H1 (cell line): ENCODE measurements at regions not wholly inside any gene's neighbourhood (a gene's known extent, or its start where the extent isn't known, plus 50 kb on each side); places are given as distances from the start of the nearest gene placed in this dataset.

Experiments
- CTCF ChIA-PET: fragments of 300-600 bp; sonication (Branson Sonifier 250); formaldehyde crosslinking; loops from one replicate; lab custom pipeline; 2021; ENCODE audit not compliant: partially characterized antibody; lab: Charles Lee
- POLR2A ChIA-PET: fragments of 300-600 bp; sonication (Branson Sonifier 250); formaldehyde crosslinking; loops from one replicate; lab custom pipeline; 2021; ENCODE audit warnings: inconsistent platforms; ENCODE audit not compliant: partially characterized antibody; lab: Charles Lee
- DNase-seq, 2 experiments: peaks; one replicate each; pipeline versions ENCODE4 v3.0.0 to v3.0.0-alpha.2; 2010 to 2022; ENCODE audit warnings: low spot score in 2 of 2, low read depth in 1 of 2, mixed read lengths in 1 of 2
- FAIRE-seq: peaks from 2 replicates; lab custom pipeline; 2011; peaks lifted over from hg19 to GRCh38; lab: Jason Lieb, UNC
- H2AFZ ChIP-seq: 2 replicates; pipeline ENCODE4 v1.8.1; 2012; ENCODE audit warnings: low read length, inconsistent platforms
- H2AK5ac ChIP-seq: 2 replicates; pipeline ENCODE4 v1.6.1; 2013; ENCODE audit warnings: low read depth, low read length
- H2BK120ac ChIP-seq: replicated peaks from 2 replicates; pipeline ENCODE3; 2013; ENCODE audit warnings: low read depth, low read length, inconsistent platforms
- H2BK12ac ChIP-seq: 2 replicates; pipeline ENCODE4 v1.6.1; 2013; ENCODE audit warnings: low read depth, low read length
- H2BK15ac ChIP-seq: 2 replicates; pipeline ENCODE4 v1.6.1; 2013; ENCODE audit warnings: low read length
- H2BK20ac ChIP-seq: 2 replicates; pipeline ENCODE4 v1.6.1; 2013; ENCODE audit warnings: low read length
- H2BK5ac ChIP-seq: 2 replicates; pipeline ENCODE4 v1.6.1; 2013; ENCODE audit warnings: low read depth, low read length
- H3K14ac ChIP-seq: 2 replicates; pipeline ENCODE4 v1.6.1; 2013; ENCODE audit warnings: inconsistent platforms; ENCODE audit not compliant: insufficient read length
- H3K18ac ChIP-seq: 2 replicates; pipeline ENCODE4 v1.6.1; 2013; ENCODE audit warnings: low read length; ENCODE audit errors: extremely low read depth
- H3K23ac ChIP-seq: 2 replicates; pipeline ENCODE4 v1.6.1; 2013; ENCODE audit warnings: inconsistent platforms; ENCODE audit not compliant: insufficient read length
- H3K23me2 ChIP-seq: 2 replicates; pipeline ENCODE4 v1.6.1; 2013; ENCODE audit warnings: low read depth, low read length
- H3K27ac ChIP-seq: 2 replicates; pipeline ENCODE4 v1.6.1; 2011; ENCODE audit warnings: low read depth, low read length, inconsistent platforms
- H3K27me3 ChIP-seq, 4 experiments: replicated peaks in 1 of 4; 1 replicate in 1 of 4; 2 replicates in 3 of 4; pipeline versions ENCODE4 v1.6.1 to v1.8.1; 2011 to 2013; ENCODE audit warnings: low read length in 3 of 4, mild to moderate bottlenecking in 3 of 4, inconsistent platforms in 2 of 4, mixed read lengths in 2 of 4, moderate library complexity in 1 of 4; ENCODE audit not compliant: control insufficient read depth in 3 of 4, insufficient read depth in 3 of 4; ENCODE audit errors: extremely low read depth in 1 of 4
- H3K36me3 ChIP-seq, 4 experiments: 2 replicates each; pipeline versions ENCODE4 v1.6.1 to v1.8.1; 2011 to 2013; ENCODE audit warnings: mild to moderate bottlenecking in 4 of 4, low read length in 3 of 4, moderate library complexity in 2 of 4, control low read depth in 1 of 4, inconsistent platforms in 1 of 4; ENCODE audit not compliant: insufficient read depth in 4 of 4, control insufficient read depth in 2 of 4
- H3K4ac ChIP-seq: replicated peaks from 2 replicates; pipeline ENCODE3; 2013; ENCODE audit warnings: low read length, low read depth, mixed read lengths, inconsistent platforms; ENCODE audit not compliant: insufficient read length
- H3K4me1 ChIP-seq, 4 experiments: replicated peaks in 1 of 4; 1 replicate in 1 of 4; 2 replicates in 3 of 4; pipeline versions ENCODE4 v1.6.1 to v1.8.1; 2011 to 2013; ENCODE audit warnings: low read length in 3 of 4, inconsistent platforms in 2 of 4, mixed read lengths in 1 of 4; ENCODE audit not compliant: insufficient read depth in 4 of 4, control insufficient read depth in 3 of 4
- H3K4me2 ChIP-seq, 2 experiments: 2 replicates each; pipeline versions ENCODE4 v1.6.1 to v1.8.1; 2011 to 2013; ENCODE audit warnings: low read depth in 2 of 2, low read length in 2 of 2, control low read depth in 1 of 2, inconsistent platforms in 1 of 2, mild to moderate bottlenecking in 1 of 2; ENCODE audit not compliant: insufficient read depth in 1 of 2
- H3K4me3 ChIP-seq, 4 experiments: fragments of 200-600, 300-600 bp in 1 of 4; sonication (generic), shearing (Covaris generic), sonication (Bioruptor Twin) in 1 of 4; 2 replicates each; pipeline versions ENCODE4 v1.5.1 to v1.8.1; 2011 to 2016; ENCODE audit warnings: low read length in 4 of 4, low read depth in 3 of 4, control low read depth in 2 of 4, inconsistent platforms in 2 of 4, mild to moderate bottlenecking in 2 of 4, mixed read lengths in 1 of 4, moderate library complexity in 1 of 4; ENCODE audit not compliant: insufficient read depth in 2 of 4; ENCODE audit errors: extremely low read depth in 1 of 4
- H3K56ac ChIP-seq: replicated peaks from 2 replicates; pipeline ENCODE3; 2013; ENCODE audit warnings: low read depth, mild to moderate bottlenecking, mixed read lengths, low read length, inconsistent platforms; ENCODE audit not compliant: insufficient read length
- H3K79me1 ChIP-seq: 2 replicates; pipeline ENCODE4 v1.6.1; 2013; ENCODE audit warnings: low read depth, low read length, control low read depth
- H3K79me2 ChIP-seq, 2 experiments: 2 replicates each; pipeline versions ENCODE4 v1.6.1 to v1.8.1; 2012 to 2013; ENCODE audit warnings: low read length in 2 of 2, mild to moderate bottlenecking in 2 of 2, inconsistent platforms in 1 of 2; ENCODE audit not compliant: insufficient read depth in 2 of 2, control insufficient read depth in 1 of 2
- H3K9ac ChIP-seq, 4 experiments: replicated peaks in 1 of 4; 1 replicate in 1 of 4; 2 replicates in 3 of 4; pipeline versions ENCODE4 v1.6.1 to v1.8.1; 2011 to 2013; ENCODE audit warnings: low read depth in 3 of 4, low read length in 3 of 4, control low read depth in 2 of 4, mild to moderate bottlenecking in 2 of 4, moderate library complexity in 2 of 4, inconsistent platforms in 1 of 4; ENCODE audit errors: extremely low read depth in 1 of 4
- H3K9me3 ChIP-seq, 2 experiments: 2 replicates each; pipeline versions ENCODE4 v1.6.1 to v1.8.1; 2012 to 2013; ENCODE audit warnings: mild to moderate bottlenecking in 2 of 2, moderate library complexity in 2 of 2, control low read depth in 1 of 2, inconsistent platforms in 1 of 2, low read depth in 1 of 2, low read length in 1 of 2, mixed read lengths in 1 of 2; ENCODE audit not compliant: insufficient read depth in 2 of 2
- H4K20me1 ChIP-seq, 2 experiments: replicated peaks in 1 of 2; 2 replicates each; pipeline versions ENCODE3 to v1.8.1; 2011 to 2013; ENCODE audit warnings: inconsistent platforms in 2 of 2, low read length in 2 of 2, mild to moderate bottlenecking in 1 of 2; ENCODE audit not compliant: insufficient read depth in 2 of 2, control insufficient read depth in 1 of 2
- H4K5ac ChIP-seq: 2 replicates; pipeline ENCODE4 v1.6.1; 2013; ENCODE audit warnings: low read length, low read depth, mixed read lengths, inconsistent platforms; ENCODE audit not compliant: insufficient read length
- H4K8ac ChIP-seq: 2 replicates; pipeline ENCODE4 v1.8.0; 2013; ENCODE audit warnings: mild to moderate bottlenecking, moderate library complexity, low read length, inconsistent platforms; ENCODE audit not compliant: insufficient read depth; ENCODE audit errors: extremely low read depth
- H4K91ac ChIP-seq: replicated peaks from 2 replicates; pipeline ENCODE3; 2013; ENCODE audit warnings: low read length, mixed read lengths, inconsistent platforms; ENCODE audit not compliant: insufficient read length
- CHD1 ChIP-seq: IDR thresholded peaks from 2 replicates; pipeline ENCODE4 v1.6.1; 2012; ENCODE audit warnings: low read depth, low read length, improper control_type of control experiment
- POLR2A ChIP-seq, 2 experiments: IDR thresholded peaks; 1 replicate in 1 of 2; 2 replicates in 1 of 2; pipeline ENCODE4 v1.6.1; 2011; ENCODE audit warnings: low read depth in 2 of 2, low read length in 2 of 2, mild to moderate bottlenecking in 2 of 2; ENCODE audit errors: control extremely low read depth in 1 of 2
- POLR2AphosphoS5 ChIP-seq: IDR thresholded peaks from 2 replicates; pipeline ENCODE4 v1.6.1; 2011; ENCODE audit warnings: low read depth, low read length
- SIRT6 ChIP-seq: IDR thresholded peaks from one replicate; pipeline ENCODE4 v1.7.1; 2012; ENCODE audit warnings: low read length, inconsistent platforms
- SIX5 ChIP-seq: IDR thresholded peaks from 2 replicates; pipeline ENCODE4 v1.6.1; 2011; ENCODE audit warnings: mild to moderate bottlenecking, low read depth, low read length
- TAF7 ChIP-seq: optimal IDR thresholded peaks from 2 replicates; pipeline ENCODE3; 2011; ENCODE audit warnings: low read depth, mild to moderate bottlenecking, inconsistent platforms, low read length, moderate library complexity, borderline replicate concordance
- WGBS, 2 experiments: shearing (Covaris generic) in 1 of 2; methylation state at CpG; one replicate each; pipeline versions ENCODE4 v1.1.6 to v1.1.7; 2013 to 2015; ENCODE audit warnings: low lambda C conversion rate in 2 of 2, mixed read lengths in 2 of 2, inconsistent platforms in 1 of 2, low coverage in 1 of 2, missing lambda C conversion rate in 1 of 2; ENCODE audit not compliant: insufficient replicate concordance in 2 of 2, insufficient coverage in 1 of 2, insufficient read length in 1 of 2; ENCODE audit errors: extremely low coverage in 1 of 2, missing lambda C conversion rate in 1 of 2; 5-methylcytosine and 5-hydroxymethylcytosine counted together

DNA sequence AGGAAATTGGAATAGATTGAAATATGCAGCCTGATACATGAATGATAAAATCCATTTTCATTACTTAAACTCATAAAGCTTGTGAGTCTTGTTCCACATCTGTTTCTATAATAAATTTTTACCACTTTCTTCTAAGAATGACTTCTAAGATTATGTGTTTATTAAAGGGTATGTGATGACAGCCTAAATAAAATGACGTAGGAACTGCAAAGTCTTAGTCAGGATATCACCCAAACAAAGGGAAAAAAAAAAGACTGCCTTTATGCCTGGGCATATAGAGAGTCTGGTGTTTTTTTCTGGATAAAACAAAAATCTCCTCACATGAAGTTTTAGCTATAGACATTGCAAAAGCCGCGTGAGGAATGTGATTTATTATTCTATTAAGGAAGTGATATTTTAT is 844.0 kb downstream of the DIPK2A start:
- Histone ChIP-seq H2BK20ac (no peak overlapping the region), H2BK5ac (no peak overlapping the region), H4K20me1 (no peaks in the 10 kb centered on the region), H2BK120ac (no peak overlapping the region), H3K27ac (no peak overlapping the region), H4K8ac (no peak overlapping the region), H3K4me2 (no peak overlapping the region), H3K14ac (no peak overlapping the region), H2BK12ac (no peak overlapping the region), H3K23ac (no peak overlapping the region), H3K4me1 (peaks cover 0 to 3% (median 0%) of the 10 kb centered on the region in 4 experiments; a peak in 1 of 7 replicates), H2AK5ac (no peak overlapping the region), H3K9ac (no peak overlapping the region), H3K4ac (no peak overlapping the region), H3K9me3 (no peaks in the 10 kb centered on the region; a peak in 1 of 4 replicates), H3K4me3 (no peak overlapping the region), H3K23me2 (no peaks in the 10 kb centered on the region), H3K79me2 (no peaks in the 10 kb centered on the region), H3K18ac (no peak overlapping the region), H2BK15ac (no peak overlapping the region), H2AFZ (no peak overlapping the region), H4K5ac (no peak overlapping the region), H3K79me1 (no peaks in the 10 kb centered on the region), H4K91ac (no peak overlapping the region), H3K27me3 (peaks cover 0 to 1% (median 0%) of the 10 kb centered on the region in 4 experiments; a peak in 1 of 7 replicates), H3K56ac (no peak overlapping the region), H3K36me3 (no peaks in the 10 kb centered on the region)
- TF ChIP-seq SIRT6 (no peak), POLR2AphosphoS5 (no peak), SIX5 (no peak), POLR2A (IDR thresholded peaks at IDR 0.05; ENCODE audit: control extremely low read depth in 1 of 2, low read depth in 2 of 2, low read length in 2 of 2) (no peak), CHD1 (no peak), TAF7 (no peak)
- DNase-seq (no peak), FAIRE-seq (no peak)
- POLR2A ChIA-PET = interaction anchor here (0.6 kb wide), 1 partner anchor 1048 kb away, joined by 3 read pairs; no protein-coding TSS in a partner anchor
- CTCF ChIA-PET = interaction anchor here (0.7 to 0.9 kb wide), 2 partner anchors 10 to 50 kb away, joined by 3 read pairs; no protein-coding TSS in a partner anchor
- whole genome bisulfite sequencing, 2 experiments = 92% methylated on average over 3 of the region's 3 CpGs; no CpG with 5 or more reads in 1 of the 2 experiments
